ENCODE measurements at regions not wholly inside any gene's neighbourhood (a gene's known extent, or its start where the extent isn't known, plus 50 kb on each side); places are given as distances from the start of the nearest gene placed in this dataset.

DNA sequence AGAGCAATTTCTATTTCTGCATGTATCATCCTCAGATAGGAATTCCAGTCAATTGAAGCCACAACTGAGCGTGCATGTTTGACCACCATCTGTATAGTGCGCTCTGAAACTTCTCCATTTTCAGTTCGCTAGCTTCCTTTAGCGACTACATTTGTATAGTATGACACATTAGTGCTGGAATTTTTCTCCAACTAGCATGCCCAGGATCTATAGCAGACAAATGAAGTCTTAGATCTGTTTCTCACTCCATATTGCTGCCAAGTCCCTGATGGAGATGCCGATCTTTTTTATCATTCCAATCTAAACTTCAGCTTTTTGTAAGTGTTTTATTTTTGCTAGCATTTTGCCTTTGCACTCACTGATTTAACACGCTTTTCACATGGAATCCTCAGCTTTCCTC, 774.8 kb upstream of the TENM3 start (continued):
- TF ChIP-seq ZSCAN29 (CRISPR knock-in tag; conservative IDR thresholded peaks at IDR 0.05) (no peak), MBD4 (IDR thresholded peaks at IDR 0.05; ENCODE audit: borderline replicate concordance, low read length) (no peak), ZNF839 (CRISPR knock-in tag; IDR thresholded peaks at IDR 0.05; ENCODE audit: borderline replicate concordance) (no peak), TAF15 (IDR thresholded peaks at IDR 0.05; ENCODE audit: low read depth, low read length, poor library complexity, severe bottlenecking) (no peak), TEAD3 (CRISPR knock-in tag; optimal IDR thresholded peaks at IDR 0.05; ENCODE audit: borderline replicate concordance) (no peak), ZNF562 (CRISPR knock-in tag; IDR thresholded peaks at IDR 0.05; ENCODE audit: borderline replicate concordance) (no peak), ZNF709 (CRISPR knock-in tag; IDR thresholded peaks at IDR 0.05) (no peak)
- TF ChIP-seq, protein P1, sequence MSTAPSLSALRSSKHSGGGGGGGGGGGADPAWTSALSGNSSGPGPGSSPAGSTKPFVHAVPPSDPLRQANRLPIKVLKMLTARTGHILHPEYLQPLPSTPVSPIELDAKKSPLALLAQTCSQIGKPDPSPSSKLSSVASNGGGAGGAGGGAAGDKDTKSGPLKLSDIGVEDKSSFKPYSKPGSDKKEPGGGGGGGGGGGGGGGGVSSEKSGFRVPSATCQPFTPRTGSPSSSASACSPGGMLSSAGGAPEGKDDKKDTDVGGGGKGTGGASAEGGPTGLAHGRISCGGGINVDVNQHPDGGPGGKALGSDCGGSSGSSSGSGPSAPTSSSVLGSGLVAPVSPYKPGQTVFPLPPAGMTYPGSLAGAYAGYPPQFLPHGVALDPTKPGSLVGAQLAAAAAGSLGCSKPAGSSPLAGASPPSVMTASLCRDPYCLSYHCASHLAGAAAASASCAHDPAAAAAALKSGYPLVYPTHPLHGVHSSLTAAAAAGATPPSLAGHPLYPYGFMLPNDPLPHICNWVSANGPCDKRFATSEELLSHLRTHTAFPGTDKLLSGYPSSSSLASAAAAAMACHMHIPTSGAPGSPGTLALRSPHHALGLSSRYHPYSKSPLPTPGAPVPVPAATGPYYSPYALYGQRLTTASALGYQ (CRISPR knock-in tag; IDR thresholded peaks at IDR 0.05) = no peak
- TF ChIP-seq, protein P2, sequence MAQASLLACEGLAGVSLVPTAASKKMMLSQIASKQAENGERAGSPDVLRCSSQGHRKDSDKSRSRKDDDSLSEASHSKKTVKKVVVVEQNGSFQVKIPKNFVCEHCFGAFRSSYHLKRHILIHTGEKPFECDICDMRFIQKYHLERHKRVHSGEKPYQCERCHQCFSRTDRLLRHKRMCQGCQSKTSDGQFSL (CRISPR knock-in tag; IDR thresholded peaks at IDR 0.05) = no peak

DNA sequence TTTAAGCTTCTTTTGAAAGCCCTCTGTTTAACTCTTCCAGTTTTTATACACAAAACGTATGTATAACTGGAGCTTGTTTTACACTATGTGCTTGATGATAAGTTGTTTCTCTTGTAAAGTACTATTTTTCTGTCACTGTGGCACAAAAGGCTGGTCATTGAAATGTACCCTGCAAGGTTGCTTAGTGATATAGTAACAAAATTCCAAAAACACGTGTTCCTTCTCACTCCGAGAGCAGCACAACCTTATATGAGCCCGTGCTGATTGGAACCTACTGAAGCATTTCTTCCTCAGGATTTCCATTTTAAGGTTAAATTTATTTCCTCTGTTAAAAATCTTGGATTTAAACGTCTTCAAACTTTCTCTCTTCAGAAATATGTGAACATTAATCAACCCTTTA, 772.9 kb upstream of the TENM3 start:
- ChIA-PET POLR2A (no interaction called here), CTCF (ENCODE audit: low intra/inter-chr PET ratio, low total read pairs) (no interaction called here)
- Histone ChIP-seq H3K27ac (ENCODE audit: extremely low read length, insufficient read depth, low read length) (no peak overlapping the region), H4K20me1 (ENCODE audit: insufficient read depth, low read length) (no peaks in the 10 kb centered on the region), H2AFZ (ENCODE audit: low read length) (no peak overlapping the region), H3K27me3 (ENCODE audit: control insufficient read depth in 1 of 2, insufficient read depth in 2 of 2, low read length in 2 of 2) (no peaks in the 10 kb centered on the region), H3K79me2 (ENCODE audit: insufficient read depth, low read length) (no peaks in the 10 kb centered on the region), H3K4me3 (replicated peaks in 1 of 3; ENCODE audit: insufficient read depth in 1 of 3, low read depth in 2 of 3, low read length in 3 of 3) (no peak overlapping the region), H3K9me3 (ENCODE audit: low read length) (no peaks in the 10 kb centered on the region), H3K9ac (ENCODE audit: insufficient read depth, low read depth, low read length) (no peak overlapping the region), H3K4me1 (ENCODE audit: insufficient read depth, low read length) (no peaks in the 10 kb centered on the region), H3K36me3 (replicated peaks in 1 of 2; ENCODE audit: control insufficient read depth in 1 of 2, insufficient read depth in 2 of 2, low read length in 2 of 2) (no peaks in the 10 kb centered on the region), H3K4me2 (ENCODE audit: low read depth, low read length) (no peak overlapping the region)
- in situ Hi-C loops (cut with HindIII; ENCODE audit: extremely low pct_ligation_motif_present, low pct_unique_long_range_greater_than_20kb) (no loop called here), intact Hi-C loops (cut with micrococcal nuclease; ENCODE audit: unreplicated experiment) (no loop called here)
- no peak for FAIRE-seq
- ATAC-seq = no peak
- no peak for DNase-seq (ENCODE audit: low spot score)
- WGBS (ENCODE audit: low lambda C conversion rate) = 1% methylated on average over 5 of the region's 5 CpGs
- no TSS peak for BruUV-seq (replicated peaks)
- TF ChIP-seq, protein P3, sequence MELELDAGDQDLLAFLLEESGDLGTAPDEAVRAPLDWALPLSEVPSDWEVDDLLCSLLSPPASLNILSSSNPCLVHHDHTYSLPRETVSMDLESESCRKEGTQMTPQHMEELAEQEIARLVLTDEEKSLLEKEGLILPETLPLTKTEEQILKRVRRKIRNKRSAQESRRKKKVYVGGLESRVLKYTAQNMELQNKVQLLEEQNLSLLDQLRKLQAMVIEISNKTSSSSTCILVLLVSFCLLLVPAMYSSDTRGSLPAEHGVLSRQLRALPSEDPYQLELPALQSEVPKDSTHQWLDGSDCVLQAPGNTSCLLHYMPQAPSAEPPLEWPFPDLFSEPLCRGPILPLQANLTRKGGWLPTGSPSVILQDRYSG (CRISPR knock-in tag; IDR thresholded peaks at IDR 0.05) = no peak
- TF ChIP-seq FOXO1 (CRISPR knock-in tag; IDR thresholded peaks at IDR 0.05) = no peak
- TF ChIP-seq ZBTB3 (CRISPR knock-in tag; IDR thresholded peaks at IDR 0.05; ENCODE audit: borderline replicate concordance, low read depth) = no peak
- no peak for TF ChIP-seq TAF15 (IDR thresholded peaks at IDR 0.05; ENCODE audit: low read depth, low read length, poor library complexity, severe bottlenecking)
- TF ChIP-seq, protein P4, sequence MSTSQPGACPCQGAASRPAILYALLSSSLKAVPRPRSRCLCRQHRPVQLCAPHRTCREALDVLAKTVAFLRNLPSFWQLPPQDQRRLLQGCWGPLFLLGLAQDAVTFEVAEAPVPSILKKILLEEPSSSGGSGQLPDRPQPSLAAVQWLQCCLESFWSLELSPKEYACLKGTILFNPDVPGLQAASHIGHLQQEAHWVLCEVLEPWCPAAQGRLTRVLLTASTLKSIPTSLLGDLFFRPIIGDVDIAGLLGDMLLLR (CRISPR knock-in tag; IDR thresholded peaks at IDR 0.05) = no peak
- TF ChIP-seq ZNF333 (CRISPR knock-in tag; IDR thresholded peaks at IDR 0.05; ENCODE audit: borderline replicate concordance) = no peak
- TF ChIP-seq TMF1 (CRISPR knock-in tag; IDR thresholded peaks at IDR 0.05; ENCODE audit: low read depth) = no peak
- TF ChIP-seq, protein P5, sequence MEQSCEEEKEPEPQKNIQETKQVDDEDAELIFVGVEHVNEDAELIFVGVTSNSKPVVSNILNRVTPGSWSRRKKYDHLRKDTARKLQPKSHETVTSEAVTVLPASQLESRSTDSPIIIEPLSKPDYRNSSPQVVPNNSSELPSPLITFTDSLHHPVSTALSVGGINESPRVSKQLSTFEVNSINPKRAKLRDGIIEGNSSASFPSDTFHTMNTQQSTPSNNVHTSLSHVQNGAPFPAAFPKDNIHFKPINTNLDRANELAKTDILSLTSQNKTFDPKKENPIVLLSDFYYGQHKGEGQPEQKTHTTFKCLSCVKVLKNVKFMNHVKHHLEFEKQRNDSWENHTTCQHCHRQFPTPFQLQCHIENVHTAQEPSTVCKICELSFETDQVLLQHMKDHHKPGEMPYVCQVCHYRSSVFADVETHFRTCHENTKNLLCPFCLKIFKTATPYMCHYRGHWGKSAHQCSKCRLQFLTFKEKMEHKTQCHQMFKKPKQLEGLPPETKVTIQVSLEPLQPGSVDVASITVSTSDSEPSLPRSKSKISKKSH (CRISPR knock-in tag; IDR thresholded peaks at IDR 0.05; ENCODE audit: borderline replicate concordance) = no peak
- TF ChIP-seq ZNF747 (CRISPR knock-in tag; IDR thresholded peaks at IDR 0.05; ENCODE audit: borderline replicate concordance) = no peak
- no peak for TF ChIP-seq CEBPG (CRISPR knock-in tag; IDR thresholded peaks at IDR 0.05)
- no peak for TF ChIP-seq GTF2F1 (IDR thresholded peaks at IDR 0.05; ENCODE audit: low read length)
- no peak for TF ChIP-seq MZF1 (CRISPR knock-in tag; IDR thresholded peaks at IDR 0.05; ENCODE audit: borderline replicate concordance)
- TF ChIP-seq BRCA1 (CRISPR knock-in tag; IDR thresholded peaks at IDR 0.05) = no peak

Measured in HepG2 (cell line).